ENCODE measurements at regions not wholly inside any gene's neighbourhood (a gene's known extent, or its start where the extent isn't known, plus 50 kb on each side); places are given as distances from the start of the nearest gene placed in this dataset.

DNA sequence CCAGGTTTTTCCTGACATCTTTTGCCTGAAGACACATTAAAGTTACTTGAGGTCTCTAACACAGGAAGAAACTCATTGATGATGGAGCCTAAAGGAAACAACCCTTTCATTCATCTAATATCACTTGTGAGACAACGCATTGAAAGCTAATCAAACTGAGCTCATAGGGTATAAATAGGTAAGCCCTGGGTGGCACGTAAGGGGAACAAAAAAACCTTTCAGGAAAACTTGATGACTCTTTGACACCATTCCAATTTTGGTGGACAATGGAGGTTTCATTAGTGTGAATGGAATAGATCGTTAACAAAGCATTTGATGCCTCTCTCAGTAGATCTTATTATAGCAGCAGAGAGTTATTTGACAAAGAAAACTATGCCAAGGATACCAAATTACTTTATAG, 80.7 kb upstream of the DUSP10 start:
- H3K27ac ChIP-seq, result no peak overlapping the region
- no peaks in the 10 kb centered on the region for H3K36me3 ChIP-seq
- H3K4me3 ChIP-seq, result no peak overlapping the region
- no peak for TF ChIP-seq Cebpa-rat (IDR thresholded peaks at IDR 0.05)
- H3K9me3 ChIP-seq, result peaks cover 7% of the 10 kb centered on the region; the same call in 1 of the 2 replicates
- H3K4me1 ChIP-seq, result peaks cover 12% of the 10 kb centered on the region
- no peak overlapping the region for H3K9ac ChIP-seq
- no peaks in the 10 kb centered on the region for H4K20me1 ChIP-seq
- H3K4me2 ChIP-seq, result no peak overlapping the region
- no peaks in the 10 kb centered on the region for H3K27me3 ChIP-seq

DNA sequence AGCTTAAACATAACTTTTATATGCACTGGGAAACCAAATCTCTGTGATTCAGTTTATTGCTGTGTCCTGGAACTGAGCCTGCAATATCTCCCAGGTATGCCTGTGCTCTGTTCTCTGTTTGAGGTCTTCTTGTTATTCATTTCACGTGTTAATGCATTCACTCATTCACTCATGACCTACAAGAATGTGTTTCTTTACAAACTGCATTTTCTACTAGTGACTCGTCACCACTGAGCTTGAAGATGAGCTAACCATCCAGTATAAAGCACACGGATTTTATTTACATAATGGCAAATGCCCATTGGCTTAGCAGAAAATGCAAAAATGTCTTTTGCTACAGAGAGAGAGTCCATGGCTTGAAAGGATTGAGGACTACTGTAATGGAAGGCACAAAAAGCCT, 75.0 kb upstream of the DUSP10 start:
- H3K4me2 ChIP-seq, result no peak overlapping the region

GRCh38 chr1:221815660-221816059, 73.8 kb upstream of the DUSP10 start:
- no peak overlapping the region for H3K4me3 ChIP-seq
- H3K27me3 ChIP-seq, result no peaks in the 10 kb centered on the region
- H3K36me3 ChIP-seq, result no peaks in the 10 kb centered on the region
- H4K20me1 ChIP-seq, result no peaks in the 10 kb centered on the region
- H3K9me3 ChIP-seq, result no peaks in the 10 kb centered on the region
- no peaks in the 10 kb centered on the region; the same call in 1 of the 2 replicates for H3K4me1 ChIP-seq
- no peak overlapping the region for H3K9ac ChIP-seq
- H3K27ac ChIP-seq, result no peak overlapping the region
- no peak for TF ChIP-seq Cebpa-rat (IDR thresholded peaks at IDR 0.05)
- no peak overlapping the region for H3K4me2 ChIP-seq

More for the DNA sequence above, 75.0 kb upstream of the DUSP10 start:
- no peaks in the 10 kb centered on the region for H3K36me3 ChIP-seq
- H3K27ac ChIP-seq, result no peak overlapping the region
- H3K9me3 ChIP-seq, result no peaks in the 10 kb centered on the region
- no peaks in the 10 kb centered on the region for H4K20me1 ChIP-seq
- TF ChIP-seq Cebpa-rat (IDR thresholded peaks at IDR 0.05), result no peak
- no peaks in the 10 kb centered on the region for H3K4me1 ChIP-seq
- H3K4me3 ChIP-seq, result no peak overlapping the region
- H3K9ac ChIP-seq, result no peak overlapping the region
- H3K27me3 ChIP-seq, result no peaks in the 10 kb centered on the region

GRCh38 chr1:221813887-221814286, 72.0 kb upstream of the DUSP10 start:
- H4K20me1 ChIP-seq, result no peaks in the 10 kb centered on the region
- no peaks in the 10 kb centered on the region for H3K36me3 ChIP-seq
- no peak overlapping the region for H3K27ac ChIP-seq
- no peak overlapping the region for H3K4me2 ChIP-seq
- peaks cover 12% of the 10 kb centered on the region for H3K4me1 ChIP-seq
- no peak overlapping the region for H3K9ac ChIP-seq
- TF ChIP-seq Cebpa-rat (IDR thresholded peaks at IDR 0.05), result no peak
- H3K27me3 ChIP-seq, result no peaks in the 10 kb centered on the region
- no peak overlapping the region for H3K4me3 ChIP-seq
- H3K9me3 ChIP-seq, result no peaks in the 10 kb centered on the region

GRCh38 chr1:221812905-221813597, 71.2 kb upstream of the DUSP10 start:
- Histone ChIP-seq H3K9me3 (no peaks in the 10 kb centered on the region), H3K9ac (no peak overlapping the region), H3K27me3 (no peaks in the 10 kb centered on the region), H3K27ac (no peak overlapping the region), H3K4me3 (no peak overlapping the region), H3K4me1 (peaks cover 15% of the 10 kb centered on the region), H3K4me2 (no peak overlapping the region), H3K36me3 (no peaks in the 10 kb centered on the region), H4K20me1 (no peaks in the 10 kb centered on the region)
- TF ChIP-seq Cebpa-rat (IDR thresholded peaks at IDR 0.05), result no peak

DNA sequence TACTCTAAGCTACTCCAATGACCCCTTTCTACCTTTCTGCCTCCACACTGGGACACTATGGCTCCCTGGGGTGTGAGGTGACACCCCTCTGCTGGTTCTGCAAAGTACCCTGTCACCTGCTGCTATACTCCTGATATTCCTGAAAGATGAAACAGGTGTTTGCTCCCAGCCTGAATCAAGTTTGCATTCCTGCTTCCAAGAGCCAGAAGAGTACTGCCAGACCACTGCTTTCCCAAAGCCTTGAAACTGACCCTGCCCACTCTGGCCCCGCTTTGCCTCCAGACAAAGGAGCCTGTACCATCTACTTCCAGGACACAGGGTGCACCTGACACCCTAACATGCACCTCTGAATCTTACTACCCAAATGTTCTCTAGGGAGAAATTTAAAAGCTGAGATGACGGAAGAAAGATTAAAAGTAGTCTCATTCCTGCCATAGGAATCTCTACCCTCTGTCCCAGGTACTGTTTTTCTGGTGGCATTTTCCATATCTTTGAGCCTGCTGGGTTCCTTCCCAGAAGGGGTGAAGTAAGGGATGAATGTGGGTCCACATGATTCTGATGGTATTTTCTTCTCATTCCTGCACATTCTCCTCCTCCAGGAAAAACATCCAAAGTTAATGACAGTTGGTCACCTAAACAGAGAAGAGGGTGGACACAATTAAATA, 70.3 kb upstream of the DUSP10 start:
- Histone ChIP-seq H3K36me3 (no peaks in the 10 kb centered on the region), H3K9ac (no peak overlapping the region), H3K4me2 (no peak overlapping the region), H3K4me3 (no peak overlapping the region), H3K27me3 (no peaks in the 10 kb centered on the region), H4K20me1 (no peaks in the 10 kb centered on the region), H3K9me3 (no peaks in the 10 kb centered on the region), H3K4me1 (peaks cover 24% of the 10 kb centered on the region), H3K27ac (no peak overlapping the region)
- no peak for TF ChIP-seq Cebpa-rat (IDR thresholded peaks at IDR 0.05)

- H4K20me1 ChIP-seq, result no peaks in the 10 kb centered on the region
- H3K9me3 ChIP-seq, result no peaks in the 10 kb centered on the region
- H3K4me3 ChIP-seq, result no peak overlapping the region
- no peaks in the 10 kb centered on the region for H3K36me3 ChIP-seq
- no peak overlapping the region for H3K4me2 ChIP-seq
- H3K4me1 ChIP-seq, result peaks cover 35% of the 10 kb centered on the region
- H3K27ac ChIP-seq, result no peak overlapping the region
- TF ChIP-seq Cebpa-rat (IDR thresholded peaks at IDR 0.05), result no peak
- no peaks in the 10 kb centered on the region for H3K27me3 ChIP-seq
- no peak overlapping the region for H3K9ac ChIP-seq
These were observed 68.5 kb upstream of the DUSP10 start for GRCh38 chr1:221810406-221810805.

- H3K9me3 ChIP-seq, result no peaks in the 10 kb centered on the region
- peaks cover 35% of the 10 kb centered on the region for H3K4me1 ChIP-seq
- H3K4me2 ChIP-seq, result peak overlapping the region; percentile 21
- no peak for TF ChIP-seq Cebpa-rat (IDR thresholded peaks at IDR 0.05)
- H3K27me3 ChIP-seq, result no peaks in the 10 kb centered on the region
- H4K20me1 ChIP-seq, result no peaks in the 10 kb centered on the region
- no peaks in the 10 kb centered on the region for H3K36me3 ChIP-seq
- H3K27ac ChIP-seq, result 0 out of 2 replicates have a peak overlapping the region, but pooled peaks have one; percentile 23
- H3K4me3 ChIP-seq, result no peak overlapping the region
- H3K9ac ChIP-seq, result no peak overlapping the region
These were observed 67.5 kb upstream of the DUSP10 start for GRCh38 chr1:221809091-221810029.

GRCh38 chr1:221806984-221807383, 65.1 kb upstream of the DUSP10 start:
- peak overlapping the region; percentile 67 for H3K4me2 ChIP-seq
- H3K4me1 ChIP-seq, result peaks cover 35% of the 10 kb centered on the region
- no peaks in the 10 kb centered on the region for H3K27me3 ChIP-seq
- 0 out of 2 replicates have a peak overlapping the region, but pooled peaks have one; percentile 36 for H3K9ac ChIP-seq
- H3K36me3 ChIP-seq, result no peaks in the 10 kb centered on the region
- H3K4me3 ChIP-seq, result no peak overlapping the region
- H4K20me1 ChIP-seq, result no peaks in the 10 kb centered on the region
- TF ChIP-seq Cebpa-rat (IDR thresholded peaks at IDR 0.05), result no peak
- H3K9me3 ChIP-seq, result no peaks in the 10 kb centered on the region
- peak overlapping the region; percentile 16 for H3K27ac ChIP-seq

All from BLaER1 (cell line).